ENCODE measurements at regions not wholly inside any gene's neighbourhood (a gene's known extent, or its start where the extent isn't known, plus 50 kb on each side); places are given as distances from the start of the nearest gene placed in this dataset.

DNA sequence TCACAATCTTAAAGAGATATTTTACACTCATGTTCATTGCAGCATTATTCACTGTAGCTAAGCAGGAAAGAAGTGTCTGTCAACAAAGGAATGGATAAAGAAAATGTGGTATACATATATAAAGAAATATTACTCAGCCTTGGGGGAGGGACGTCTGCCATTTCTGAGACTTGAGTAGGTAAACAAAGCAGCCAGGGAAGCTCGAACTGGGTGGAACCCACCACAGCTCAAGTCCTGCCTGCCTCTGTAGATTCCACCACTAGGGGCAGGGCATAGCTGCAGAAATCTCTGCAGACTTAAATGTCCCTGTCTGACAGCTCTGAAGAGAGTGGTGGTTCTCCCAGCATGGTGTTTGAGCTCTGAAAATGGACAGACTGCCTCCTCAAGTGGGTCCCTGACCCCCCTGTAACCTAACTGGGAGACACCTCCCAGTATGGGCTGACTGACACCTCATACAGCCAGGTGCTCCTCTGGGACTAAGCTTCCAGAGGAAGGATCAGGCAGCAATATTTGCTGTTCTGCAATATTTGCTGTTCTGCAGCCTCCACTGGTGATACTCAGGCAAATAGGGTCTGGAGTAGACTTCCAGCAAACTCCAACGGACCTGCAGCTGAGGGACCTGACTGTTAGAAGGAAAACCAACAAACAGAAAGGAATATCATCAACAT, 183.3 kb upstream of the SSTR4 start:
- DNase-seq (ENCODE audit: low read depth) = peak; percentile 8

DNA sequence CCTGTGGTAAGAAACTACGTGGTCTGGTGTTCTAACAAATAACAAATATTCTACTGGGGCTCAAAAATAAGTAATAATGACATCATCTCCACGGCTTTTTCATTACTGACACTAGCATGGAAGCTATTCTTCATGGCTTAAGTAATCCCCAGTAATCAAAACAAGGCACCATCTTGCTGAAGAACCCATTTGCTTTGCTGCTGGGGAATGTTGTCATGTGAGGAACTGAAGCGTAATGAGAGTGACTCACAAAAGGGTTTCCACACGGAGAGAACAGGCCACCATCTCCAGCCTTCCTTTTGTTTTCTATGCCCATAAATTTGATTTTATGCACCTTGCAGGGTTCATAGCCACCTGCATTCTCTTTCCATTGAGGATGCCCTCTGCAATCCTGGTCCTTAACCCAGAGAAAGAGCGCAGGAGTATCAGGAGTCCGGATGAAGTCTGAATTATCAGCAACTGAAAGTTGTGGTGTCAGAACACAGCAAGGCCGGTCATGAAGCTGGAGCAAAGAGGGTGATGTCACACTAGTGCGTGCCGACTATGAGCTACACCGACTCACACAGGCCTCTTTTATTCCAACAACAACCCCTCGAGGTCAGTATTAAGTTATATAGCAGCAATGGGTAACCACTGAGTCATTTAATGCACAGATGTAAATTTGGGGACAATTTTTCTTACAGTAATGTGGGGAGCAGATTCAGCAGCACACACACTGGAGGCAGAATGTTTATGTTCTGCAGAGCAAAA, 173.7 kb upstream of the SSTR4 start:
- DNase-seq (ENCODE audit: low read depth) = no peak

DNA sequence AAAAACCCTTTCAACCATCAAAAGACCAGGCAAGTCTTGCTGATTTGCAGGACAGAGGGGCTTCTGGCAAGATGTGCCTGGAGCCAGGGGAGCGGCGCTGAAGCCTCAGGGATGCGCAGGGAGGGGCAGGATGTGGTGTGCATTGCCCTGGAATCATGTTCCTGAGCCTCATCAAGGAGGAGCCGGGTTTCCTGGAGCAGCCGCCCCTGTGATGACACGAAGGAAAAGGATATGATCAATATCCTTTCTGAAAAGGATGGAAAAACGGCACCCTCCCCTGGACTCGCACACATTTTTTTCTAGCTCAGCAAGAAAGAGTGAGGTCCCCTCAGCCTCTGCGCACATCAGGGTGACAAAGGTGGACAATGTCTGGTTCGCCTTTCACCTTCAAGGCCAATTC, 173.1 kb upstream of the SSTR4 start:
- no peak for DNase-seq (ENCODE audit: low read depth)

DNA sequence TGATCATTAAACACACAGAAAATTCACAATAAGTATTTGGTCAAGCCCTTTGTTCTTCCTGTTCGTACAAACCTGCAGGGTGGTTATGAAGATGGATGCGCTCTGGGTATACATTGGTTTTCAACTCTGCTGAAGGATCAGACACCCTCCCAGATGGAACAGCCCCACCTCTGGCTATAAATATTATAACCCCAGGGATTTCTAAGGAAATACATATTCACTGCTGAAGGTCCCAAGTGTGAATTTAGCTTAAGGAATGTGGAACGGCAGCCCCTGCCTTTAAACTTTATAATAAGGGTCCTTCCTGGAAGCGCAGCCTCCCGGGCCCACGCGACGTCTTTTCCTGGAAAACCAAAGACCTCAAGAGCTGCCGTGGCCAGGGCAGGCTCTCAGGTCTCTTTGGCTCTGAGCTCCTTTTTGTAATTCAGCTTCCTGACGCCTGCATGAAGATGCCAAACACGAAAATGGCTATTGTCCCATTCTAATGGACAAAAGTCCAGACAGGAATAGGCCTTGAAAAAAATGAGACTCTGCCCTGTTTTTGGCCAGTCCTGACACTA, 172.4 kb upstream of the SSTR4 start:
- DNase-seq (ENCODE audit: low read depth) = no peak

DNA sequence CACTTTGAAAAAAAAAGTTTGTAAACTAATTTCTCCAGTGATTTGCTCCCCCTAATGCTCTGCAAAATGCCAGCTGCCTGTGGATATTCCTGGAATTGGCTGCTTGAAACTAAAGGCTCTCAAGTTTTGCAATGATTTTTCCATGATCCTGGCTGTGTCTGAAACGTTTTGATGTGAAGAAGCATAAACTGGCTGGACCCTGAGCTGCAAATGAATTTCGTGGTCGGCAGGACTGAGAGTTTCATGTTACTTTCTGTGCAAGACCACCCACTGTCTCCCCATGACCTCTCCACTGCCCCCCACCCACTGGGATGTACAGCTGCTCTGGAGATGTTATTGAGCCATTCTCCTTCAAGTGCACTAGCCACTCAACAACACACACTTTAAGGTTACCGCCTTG, 171.3 kb upstream of the SSTR4 start:
- no peak for DNase-seq (ENCODE audit: low read depth)

DNA sequence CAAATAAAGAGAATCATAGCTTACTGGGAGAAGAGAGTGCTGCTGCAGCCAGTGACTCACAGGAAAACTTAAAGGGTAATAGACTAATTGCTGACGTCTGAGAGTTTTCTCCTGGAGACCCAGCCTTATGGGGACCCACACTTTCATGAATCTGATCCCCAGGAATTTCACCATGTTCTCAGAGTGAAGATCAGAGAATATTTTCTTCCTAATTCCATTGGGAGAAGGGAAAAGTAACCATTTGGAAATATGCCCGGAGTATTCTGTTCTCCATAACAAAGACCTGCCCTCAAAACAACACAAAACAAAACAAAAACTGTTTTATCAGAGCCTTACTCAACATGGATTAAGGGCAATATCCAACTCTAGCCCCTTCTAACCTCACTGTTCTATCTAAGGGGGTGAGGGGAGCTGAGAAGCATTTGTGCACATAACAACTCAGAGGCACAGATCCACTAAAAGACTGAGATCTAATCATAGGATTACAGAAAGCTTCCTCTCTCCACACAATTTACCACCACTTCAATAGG, 168.2 kb upstream of the SSTR4 start:
- DNase-seq (ENCODE audit: low read depth) = no peak

DNA sequence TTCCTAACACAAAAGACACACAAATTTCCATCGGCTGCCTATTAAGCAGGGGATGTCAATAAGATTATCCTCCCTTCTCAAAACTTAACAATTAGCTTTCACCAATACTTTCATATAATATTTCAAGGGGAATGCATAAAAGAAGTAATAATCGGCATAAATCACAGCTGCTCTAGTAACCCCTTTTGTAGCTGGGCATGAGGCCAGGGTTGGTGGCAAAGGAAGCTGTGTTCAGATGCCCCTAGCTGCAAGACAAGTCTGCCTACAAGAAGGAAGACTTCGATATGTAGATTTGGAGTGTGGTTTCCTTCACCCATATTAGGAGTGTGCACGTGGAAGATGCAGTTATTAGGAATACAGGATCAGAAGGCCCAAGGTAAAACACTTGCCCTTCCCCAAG, 156.9 kb upstream of the SSTR4 start:
- no peak for DNase-seq (ENCODE audit: low read depth)

DNA sequence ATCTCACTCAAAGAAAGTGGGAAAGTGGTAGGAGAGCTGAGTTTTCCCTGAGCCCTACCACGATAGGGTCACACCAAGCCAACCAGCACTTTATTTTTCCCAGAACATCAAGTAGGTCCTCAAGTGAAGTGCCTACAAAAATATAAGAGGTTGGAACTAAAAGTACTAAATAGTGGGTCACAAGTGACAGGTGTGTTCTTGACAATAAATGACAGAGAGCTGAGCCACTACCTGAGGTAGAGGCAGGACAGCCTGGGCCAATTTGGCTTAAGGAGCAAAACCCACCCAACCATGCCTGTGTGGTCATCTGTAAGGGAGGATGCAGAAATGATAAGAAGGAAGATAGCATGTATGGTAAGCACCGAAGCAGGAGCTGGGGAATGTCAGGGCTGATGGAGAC, 154.8 kb upstream of the SSTR4 start:
- no peak for DNase-seq (ENCODE audit: low read depth)

DNA sequence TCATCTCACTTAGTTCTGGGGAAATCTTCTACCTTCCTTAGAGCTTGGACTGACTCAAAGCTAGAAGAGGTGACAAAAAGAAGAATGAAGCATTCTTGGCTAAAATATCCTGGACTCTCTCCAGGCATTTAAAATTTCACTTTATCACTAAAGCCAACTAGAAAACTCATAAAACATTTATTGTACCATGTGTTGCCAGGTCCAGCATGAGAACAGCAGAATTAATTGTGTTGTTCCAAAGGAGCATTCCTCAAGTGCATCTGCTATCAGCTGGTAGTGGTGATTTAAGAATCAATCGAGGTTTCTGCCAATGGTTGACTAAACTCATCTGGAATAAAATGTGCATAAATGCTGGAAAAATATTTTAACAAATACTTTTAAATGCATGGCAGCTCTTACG, 147.3 kb upstream of the SSTR4 start:
- DNase-seq (ENCODE audit: low read depth) = no peak

DNA sequence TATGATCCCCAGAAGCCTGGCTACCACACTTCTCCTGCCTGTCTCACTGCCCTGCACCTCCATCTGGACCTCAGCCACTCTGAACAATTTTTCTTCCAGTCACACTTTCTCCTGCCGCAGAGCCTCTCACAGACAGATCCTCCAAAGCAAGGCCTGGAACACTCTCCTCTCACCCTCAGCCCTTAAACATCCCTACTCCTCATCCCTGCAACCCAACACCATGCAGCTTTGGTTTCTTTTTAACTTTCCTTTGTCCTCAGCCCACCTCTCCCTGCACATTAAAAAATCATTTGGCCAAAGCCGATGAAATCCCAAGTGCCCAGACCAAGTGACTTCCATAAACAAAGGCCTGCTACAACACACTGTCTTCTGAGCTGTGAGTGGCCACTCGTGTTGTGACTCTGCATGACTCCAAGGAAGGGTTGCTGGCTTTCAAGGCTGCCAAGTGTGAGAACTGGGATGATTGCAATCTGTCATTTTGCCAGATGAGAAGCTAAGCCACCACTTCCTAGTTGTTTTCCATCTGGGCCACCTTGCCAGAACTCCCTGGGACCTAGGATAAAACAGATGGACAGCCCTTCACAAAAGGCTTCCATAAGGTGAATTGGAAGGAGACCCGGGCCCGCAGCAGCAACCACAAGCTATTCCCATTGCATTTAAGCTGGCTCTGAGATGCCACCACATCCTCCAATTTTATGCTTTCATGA, 144.4 kb upstream of the SSTR4 start:
- no peak for DNase-seq (ENCODE audit: low read depth)

DNA sequence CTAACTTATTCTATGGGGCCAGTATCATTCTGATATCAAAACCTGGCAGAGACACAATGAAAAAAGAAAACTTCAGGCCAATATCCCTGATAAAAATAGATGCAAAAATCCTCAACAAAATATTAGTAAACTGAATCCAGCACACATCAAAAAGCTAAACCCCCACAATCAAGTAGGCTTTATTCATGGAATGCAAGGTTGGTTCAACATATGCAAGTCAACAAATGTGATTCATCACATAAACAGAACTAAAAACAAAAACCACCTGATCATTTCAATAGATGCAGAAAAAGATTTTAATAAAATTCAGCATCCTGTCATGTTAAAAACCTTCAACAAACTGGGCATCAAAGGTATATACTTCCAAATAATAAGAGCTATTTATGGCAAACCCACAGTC, 133.9 kb upstream of the SSTR4 start:
- no peak for DNase-seq (ENCODE audit: low read depth)

DNA sequence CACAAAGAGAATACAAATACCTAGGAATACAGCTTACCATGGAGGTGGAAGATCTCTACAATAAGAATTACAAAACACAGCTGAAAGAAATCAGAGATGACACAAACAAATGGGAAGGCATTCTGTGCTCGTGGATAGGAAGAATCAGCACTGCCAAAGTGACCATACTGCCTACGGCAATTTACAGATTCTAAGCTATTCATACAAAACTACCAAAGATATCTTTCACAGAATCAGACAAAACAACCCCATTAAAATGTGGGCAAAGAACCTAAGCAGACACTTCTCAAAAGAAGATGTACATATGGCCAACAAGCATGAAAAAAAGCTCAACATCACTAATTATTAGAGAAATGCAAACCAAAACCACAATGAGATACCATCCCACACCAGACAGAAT, 133.2 kb upstream of the SSTR4 start:
- DNase-seq (ENCODE audit: low read depth) = no peak

DNA sequence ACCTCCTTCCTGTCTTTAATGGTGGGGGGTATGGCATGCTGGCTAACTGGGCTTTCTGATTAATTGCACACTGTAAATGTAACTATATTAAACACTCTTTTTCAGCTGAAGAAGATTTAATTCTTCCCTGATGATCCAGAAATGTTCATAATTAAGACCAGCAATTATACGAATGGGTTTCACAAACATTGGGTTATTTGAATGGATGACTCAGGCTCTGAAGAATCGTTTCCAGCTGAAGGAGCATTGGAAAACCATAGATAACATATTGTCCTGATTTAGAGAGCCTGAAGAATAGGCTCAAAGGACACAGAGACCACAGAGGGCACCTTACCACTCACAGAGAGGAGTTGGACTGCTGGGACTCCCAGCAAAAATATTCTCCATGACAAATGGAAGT, 130.7 kb upstream of the SSTR4 start:
- DNase-seq (ENCODE audit: low read depth) = no peak

DNA sequence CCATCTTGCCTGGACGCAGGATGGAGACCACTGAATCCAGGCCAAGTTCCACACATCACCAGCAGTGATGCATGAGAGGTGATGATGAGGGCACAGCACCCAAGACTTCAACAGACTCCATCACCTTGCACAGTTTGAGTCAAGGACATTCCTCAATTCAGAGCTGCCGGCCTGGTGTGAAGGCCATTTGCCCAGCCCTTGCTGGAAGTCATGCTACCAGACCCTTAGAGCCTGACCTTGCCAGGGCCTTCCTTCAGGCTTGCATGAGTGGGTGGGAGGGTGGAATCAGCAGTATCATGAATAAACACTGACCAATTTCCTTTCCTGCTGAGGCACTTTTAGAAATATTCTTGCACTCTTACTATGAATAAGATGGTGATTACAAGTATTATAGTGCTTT, 130.2 kb upstream of the SSTR4 start:
- DNase-seq (ENCODE audit: low read depth) = no peak

DNA sequence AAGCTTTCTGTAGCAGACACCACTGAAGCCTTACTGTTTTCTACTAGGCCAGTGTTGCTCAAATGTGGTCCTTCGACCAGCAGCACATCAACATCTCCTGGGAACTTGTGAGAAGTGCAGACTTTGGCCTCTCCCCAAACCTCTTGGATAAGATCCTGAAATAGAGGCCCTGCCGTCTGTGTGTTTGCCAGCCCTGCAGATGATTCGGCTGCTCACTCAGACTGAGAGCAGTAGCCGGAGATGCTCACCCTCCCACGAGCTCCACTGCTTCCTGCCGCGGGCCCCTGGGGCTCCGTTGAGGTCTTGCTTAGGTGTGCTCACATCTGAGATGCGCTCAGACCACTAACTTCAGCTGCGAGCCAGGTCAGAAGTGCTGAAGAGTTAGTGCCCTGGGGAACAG, 129.5 kb upstream of the SSTR4 start:
- DNase-seq (ENCODE audit: low read depth) = peak; percentile 65

DNA sequence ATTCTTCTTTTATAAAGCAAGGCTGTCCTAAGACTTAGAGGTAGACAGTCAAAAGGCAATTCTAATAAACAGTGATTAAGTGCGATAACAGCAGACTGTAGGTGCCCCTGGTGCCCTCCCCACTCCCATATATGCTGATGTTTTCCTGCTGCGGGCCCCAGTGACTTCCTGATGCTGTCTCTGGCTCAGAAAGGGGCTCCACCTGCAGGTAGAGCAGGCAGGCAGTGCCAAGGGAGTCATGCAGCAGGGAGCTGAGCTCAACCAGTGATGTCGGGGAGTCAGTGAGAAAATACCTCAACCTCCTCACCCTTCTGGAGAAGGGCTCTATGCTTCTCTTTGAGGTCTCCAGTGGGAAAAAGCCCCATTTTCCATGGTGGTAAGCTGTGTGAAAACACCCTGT, 126.7 kb upstream of the SSTR4 start:
- no peak for DNase-seq (ENCODE audit: low read depth)

DNA sequence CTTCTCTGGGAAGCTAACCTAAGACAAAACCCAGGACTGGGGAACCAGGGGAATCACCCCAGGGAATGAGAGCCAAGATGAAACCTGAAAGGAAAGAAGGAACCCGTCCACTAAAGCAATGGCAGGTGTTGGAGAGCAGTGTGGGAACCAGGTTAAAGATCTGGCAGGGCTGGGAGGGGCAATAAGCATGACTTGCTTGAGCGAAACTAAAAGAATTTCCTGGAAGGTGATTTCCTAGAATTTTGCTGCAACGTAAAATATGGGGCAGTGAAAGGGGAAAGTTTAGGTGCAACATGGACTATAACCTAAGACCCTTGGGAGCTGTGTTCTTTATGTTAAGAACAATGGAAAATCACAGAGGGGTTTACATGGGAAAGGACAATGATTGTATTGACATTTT, 126.2 kb upstream of the SSTR4 start:
- no peak for DNase-seq (ENCODE audit: low read depth)

DNA sequence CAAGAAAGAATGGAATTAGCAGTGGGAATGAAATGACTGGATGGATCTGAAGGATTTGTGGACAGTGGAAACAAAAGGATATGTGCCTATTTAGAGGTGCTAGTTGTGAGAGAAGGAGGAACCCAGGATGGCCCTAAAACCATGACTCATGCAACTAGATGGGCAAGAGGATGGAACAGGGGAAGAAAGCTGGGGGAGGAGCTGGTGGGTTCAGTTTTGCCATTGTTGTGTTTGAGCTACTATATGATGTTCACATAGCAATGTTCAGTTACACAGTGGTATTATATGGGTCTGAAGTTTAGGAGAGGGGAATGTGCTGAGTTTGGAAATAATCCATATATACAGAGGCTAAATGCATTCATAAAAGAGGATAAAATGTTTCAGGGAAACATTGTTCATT, 125.7 kb upstream of the SSTR4 start:
- no peak for DNase-seq (ENCODE audit: low read depth)

DNA sequence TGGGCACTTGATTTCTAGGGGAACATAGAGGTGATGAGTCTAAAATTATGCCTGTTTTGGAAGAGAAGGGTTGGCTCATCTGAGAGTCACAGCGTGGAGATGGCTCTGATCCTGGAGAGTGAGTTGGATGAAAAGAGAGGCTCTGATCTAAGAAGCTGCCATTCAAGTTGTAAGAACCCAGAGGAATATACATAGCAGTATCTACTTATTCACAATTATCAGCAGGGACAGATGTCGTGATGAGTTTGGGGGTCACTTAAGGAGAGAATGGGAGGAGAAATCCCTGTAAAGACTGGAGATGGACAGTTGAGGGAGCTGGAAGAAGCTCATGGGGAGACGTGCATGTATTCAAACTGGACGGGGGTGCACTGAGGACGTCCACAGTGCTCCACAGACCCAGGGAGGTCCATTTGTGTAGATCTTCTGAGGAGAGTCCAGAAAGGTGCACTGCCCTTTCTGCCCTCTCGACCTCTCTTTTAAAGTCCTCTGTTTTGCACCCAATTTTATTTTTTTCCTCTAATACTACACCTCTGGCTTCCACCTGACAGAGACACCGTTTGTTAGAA, 124.7 kb upstream of the SSTR4 start:
- DNase-seq (ENCODE audit: low read depth) = no peak

DNA sequence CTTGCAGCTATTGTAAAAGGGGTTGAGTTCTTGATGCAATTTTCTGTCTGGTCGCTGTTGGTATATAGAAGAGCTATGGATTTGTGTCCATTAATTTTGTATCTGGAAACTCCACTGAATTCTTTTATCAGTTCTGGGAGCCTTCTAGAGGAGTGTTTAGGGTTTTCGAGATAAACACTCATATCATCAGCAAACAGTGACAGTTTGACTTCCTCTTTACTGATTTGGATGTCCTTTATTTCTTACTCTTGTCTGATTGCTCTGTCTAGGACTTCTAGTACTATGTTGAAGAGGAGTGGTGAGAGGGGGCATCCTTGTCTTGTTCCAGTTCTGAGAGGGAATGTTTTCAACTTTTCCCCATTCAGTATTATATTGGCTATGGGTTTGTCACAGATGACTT, 120.8 kb upstream of the SSTR4 start:
- DNase-seq (ENCODE audit: low read depth) = no peak

DNA sequence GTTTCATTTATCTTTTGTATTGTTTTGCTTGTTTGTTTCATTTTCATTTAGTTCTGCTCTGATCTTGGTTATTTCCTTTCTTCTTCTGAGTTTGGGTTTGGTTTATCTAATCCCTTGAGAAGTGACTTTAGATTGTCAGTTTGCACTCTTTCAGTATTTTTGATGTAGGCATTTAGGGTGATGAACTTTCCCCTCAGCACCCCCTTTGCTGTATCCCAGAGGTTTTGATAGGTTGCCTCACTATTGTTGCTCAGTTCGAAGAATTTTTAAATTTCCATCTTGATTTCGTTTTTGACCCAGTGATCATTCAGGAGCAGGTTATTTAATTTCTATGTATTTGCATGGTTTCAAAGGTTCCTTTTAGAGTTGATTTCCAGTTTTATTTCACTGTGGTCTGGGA, 119.6 kb upstream of the SSTR4 start:
- DNase-seq (ENCODE audit: low read depth) = no peak

DNA sequence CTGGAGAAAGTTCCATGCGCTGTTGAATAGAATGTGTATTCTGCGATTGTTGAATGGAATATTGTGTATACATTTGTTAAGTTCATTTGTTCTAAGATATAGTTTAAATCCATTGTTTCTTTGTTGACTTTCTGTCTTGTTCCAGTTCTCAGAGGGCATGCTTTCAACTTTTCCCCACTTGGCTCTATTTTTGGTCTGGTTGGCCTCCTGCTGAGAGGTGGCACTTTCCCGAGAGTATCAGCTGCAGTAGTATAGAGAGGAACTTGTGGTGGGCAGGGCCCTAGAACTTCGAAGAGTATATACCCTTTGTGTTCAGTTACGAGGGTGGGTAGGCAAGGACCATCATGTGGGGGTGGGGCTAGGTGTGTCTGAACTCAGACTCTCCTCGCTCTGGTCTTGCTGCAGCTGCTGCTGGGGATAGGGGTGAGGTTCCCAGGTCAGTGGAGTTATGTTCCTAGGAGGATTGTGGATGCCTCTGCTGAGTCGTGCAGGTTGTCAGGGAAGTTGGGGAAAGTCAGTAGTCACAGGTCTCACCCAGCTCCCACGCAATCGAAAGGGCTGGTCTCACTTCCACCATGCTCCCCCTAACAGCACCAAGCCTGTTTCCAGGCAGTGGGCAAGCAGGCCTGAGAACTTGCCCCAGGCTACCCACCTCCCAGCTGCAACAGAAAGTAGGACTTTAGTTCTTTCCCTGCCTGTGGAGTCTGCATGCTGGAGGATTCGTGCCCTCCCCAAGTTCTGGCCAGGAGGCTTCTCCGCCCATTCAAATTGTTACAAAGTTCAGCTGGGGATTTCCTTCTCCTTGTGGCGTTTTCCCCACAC, 118.9 kb upstream of the SSTR4 start:
- no peak for DNase-seq (ENCODE audit: low read depth)
